ENCODE measurements at regions not wholly inside any gene's neighbourhood (a gene's known extent, or its start where the extent isn't known, plus 50 kb on each side); places are given as distances from the start of the nearest gene placed in this dataset.

DNA sequence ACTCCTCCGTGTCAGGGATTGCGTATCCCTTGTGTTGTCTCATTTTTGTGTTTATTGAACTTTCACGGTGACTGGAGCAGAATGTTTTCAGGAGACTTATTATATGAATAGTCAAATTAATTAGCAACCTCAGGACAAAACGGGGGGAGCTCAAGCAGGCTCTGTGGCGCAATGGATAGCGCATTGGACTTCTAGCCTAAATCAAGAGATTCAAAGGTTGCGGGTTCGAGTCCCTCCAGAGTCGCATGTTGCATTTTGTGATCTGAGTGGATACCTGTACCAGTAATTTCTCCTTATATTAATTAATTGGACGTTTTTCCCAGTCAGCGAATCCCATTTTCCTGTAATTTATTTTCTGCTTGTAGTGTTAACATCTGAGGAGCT is 89.1 kb upstream of the ZNF184 start:
- WGBS (ENCODE audit: missing lambda C conversion rate) = 4% methylated on average over 11 of the region's 11 CpGs
- CTCF ChIA-PET = interaction anchor here (0.7 to 1.0 kb wide), 3 partner anchors 9 to 215 kb away, joined by 3 read pairs; no protein-coding TSS in a partner anchor
- ATAC-seq (no peak), DNase-seq (ENCODE audit: low read depth in 1 of 2, low spot score in 1 of 2) (peak in 1 of 2 experiments; percentile 69), FAIRE-seq (no peak)
- TF ChIP-seq SREBF2 (IDR thresholded peaks at IDR 0.05) (peak; percentile 27; the same call in 1 of the 2 replicates), CEBPB (IDR thresholded peaks at IDR 0.05) (peak in 1 of 2 experiments; percentile 42; a peak in 2 of 4 replicates), RAD21 (conservative IDR thresholded peaks at IDR 0.05 in 1 of 2, IDR thresholded peaks at IDR 0.05 in 1 of 2) (no peak)
- Histone ChIP-seq H3K9me3 (no peaks in the 10 kb centered on the region), H3K4me2 (peak overlapping the region; percentile 77), H3K4me3 (peak overlapping the region; percentile 46), H3K27ac (no peak overlapping the region), H3K4me1 (peaks cover 7% of the 10 kb centered on the region)
- POLR2A ChIA-PET = interaction anchor here (0.6 to 1.5 kb wide), 4 partner anchors 9 to 58 kb away, joined by 5 to 8 read pairs (median 6); no protein-coding TSS in a partner anchor

DNA sequence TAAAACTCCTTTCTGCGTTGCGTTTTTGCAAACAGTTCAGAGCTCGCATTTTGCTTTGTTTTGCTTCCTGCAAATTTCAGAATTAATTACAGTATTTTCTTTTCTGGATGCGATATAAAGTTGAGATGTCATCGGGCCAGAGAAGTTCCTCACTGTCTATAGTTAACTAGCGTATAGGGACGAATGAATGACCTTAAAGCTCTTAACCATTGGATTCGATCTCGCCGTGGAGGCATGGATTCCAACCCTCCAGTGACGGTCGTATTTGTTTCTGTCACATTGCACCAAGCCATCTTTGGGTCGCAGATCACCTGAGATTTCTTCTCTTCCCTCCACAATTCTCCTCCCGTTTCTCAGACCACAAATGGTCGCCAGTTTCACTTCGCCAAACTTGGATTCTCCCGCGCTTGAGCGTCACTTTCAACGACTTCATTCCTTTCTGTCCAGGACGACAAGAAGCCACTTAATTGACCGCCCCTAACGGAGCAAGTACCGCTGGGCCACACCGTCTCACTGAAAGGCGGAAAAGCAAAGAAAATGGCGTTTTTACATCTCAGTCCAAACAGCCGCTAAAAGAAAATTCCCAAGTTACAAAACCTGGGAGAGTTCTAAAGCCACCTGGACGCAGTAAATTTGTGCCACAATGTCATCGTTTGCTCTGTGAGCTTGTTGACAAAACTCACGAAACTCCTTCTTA is 85.3 kb upstream of the ZNF184 start:
- TF ChIP-seq POLR2AphosphoS2 (conservative IDR thresholded peaks at IDR 0.05; ENCODE audit: low read length) = no peak
- no peak for TF ChIP-seq FOSB (CRISPR knock-in tag; IDR thresholded peaks at IDR 0.05)
- no peak for TF ChIP-seq MAZ (IDR thresholded peaks at IDR 0.05; ENCODE audit: borderline replicate concordance, low read depth, low read length)
- TF ChIP-seq NR3C1 (IDR thresholded peaks at IDR 0.05) = no peak
- TF ChIP-seq, protein P1, sequence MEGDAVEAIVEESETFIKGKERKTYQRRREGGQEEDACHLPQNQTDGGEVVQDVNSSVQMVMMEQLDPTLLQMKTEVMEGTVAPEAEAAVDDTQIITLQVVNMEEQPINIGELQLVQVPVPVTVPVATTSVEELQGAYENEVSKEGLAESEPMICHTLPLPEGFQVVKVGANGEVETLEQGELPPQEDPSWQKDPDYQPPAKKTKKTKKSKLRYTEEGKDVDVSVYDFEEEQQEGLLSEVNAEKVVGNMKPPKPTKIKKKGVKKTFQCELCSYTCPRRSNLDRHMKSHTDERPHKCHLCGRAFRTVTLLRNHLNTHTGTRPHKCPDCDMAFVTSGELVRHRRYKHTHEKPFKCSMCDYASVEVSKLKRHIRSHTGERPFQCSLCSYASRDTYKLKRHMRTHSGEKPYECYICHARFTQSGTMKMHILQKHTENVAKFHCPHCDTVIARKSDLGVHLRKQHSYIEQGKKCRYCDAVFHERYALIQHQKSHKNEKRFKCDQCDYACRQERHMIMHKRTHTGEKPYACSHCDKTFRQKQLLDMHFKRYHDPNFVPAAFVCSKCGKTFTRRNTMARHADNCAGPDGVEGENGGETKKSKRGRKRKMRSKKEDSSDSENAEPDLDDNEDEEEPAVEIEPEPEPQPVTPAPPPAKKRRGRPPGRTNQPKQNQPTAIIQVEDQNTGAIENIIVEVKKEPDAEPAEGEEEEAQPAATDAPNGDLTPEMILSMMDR (IDR thresholded peaks at IDR 0.05) = no peak
- TF ChIP-seq TP53 (CRISPR knock-in tag; IDR thresholded peaks at IDR 0.05) = no peak
- no peak for TF ChIP-seq TFCP2L1 (CRISPR knock-in tag; IDR thresholded peaks at IDR 0.05)
- POLR2A ChIA-PET = no interaction called here
- DNase-seq (ENCODE audit: low read depth in 1 of 2, low spot score in 1 of 2) (no peak), FAIRE-seq (no peak), ATAC-seq (no peak)
- Histone ChIP-seq H3K9me3 (no peaks in the 10 kb centered on the region), H3K4me2 (peak overlapping the region; percentile 54), H3K4me1 (0 out of 3 replicates have a peak, but pooled peaks cover 3% of the 10 kb centered on the region), H3K4me3 (no peak overlapping the region), H3K27ac (peak overlapping the region in 1 of 2 experiments; percentile 49; a peak in 1 of 6 replicates)
- WGBS (ENCODE audit: missing lambda C conversion rate) = 54% methylated on average over 31 of the region's 31 CpGs
- CTCF ChIA-PET = no interaction called here

DNA sequence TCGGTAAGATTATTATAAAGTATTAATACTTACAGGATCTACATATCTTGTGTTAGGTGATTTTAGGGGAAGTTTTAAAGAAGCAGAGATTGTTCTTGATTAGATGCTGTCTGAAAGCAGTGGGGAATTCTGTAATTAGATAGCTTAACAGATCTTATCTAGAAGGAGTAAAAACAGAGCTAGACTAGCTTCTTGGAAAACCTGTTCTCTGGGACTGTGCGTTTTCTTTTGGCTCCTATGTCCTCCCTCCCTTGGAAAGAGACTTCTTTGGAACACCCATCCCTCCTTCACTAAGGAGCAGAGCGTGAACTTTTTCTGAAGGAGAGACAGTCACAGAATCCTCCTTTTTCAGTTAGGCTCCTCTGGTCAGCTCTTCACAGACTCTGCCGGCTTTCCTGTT is 83.5 kb upstream of the ZNF184 start:
- Histone ChIP-seq H3K9me3 (no peaks in the 10 kb centered on the region), H3K4me1 (peaks cover 9% of the 10 kb centered on the region; the same call in 1 of the 3 replicates), H3K4me2 (no peak overlapping the region), H3K4me3 (no peak overlapping the region), H3K27ac (no peak overlapping the region)
- WGBS (ENCODE audit: missing lambda C conversion rate) = 59% methylated on average over 4 of the region's 4 CpGs
- ChIA-PET POLR2A (no interaction called here), CTCF (interaction anchor here (0.8 kb wide), 1 partner anchor 216 kb away, joined by 4 read pairs; no protein-coding TSS in a partner anchor)
- ATAC-seq = no peak
- TF ChIP-seq NPAS2 (CRISPR knock-in tag; IDR thresholded peaks at IDR 0.05; ENCODE audit: borderline replicate concordance) (no peak), TFCP2L1 (CRISPR knock-in tag; IDR thresholded peaks at IDR 0.05) (no peak), CHD2 (IDR thresholded peaks at IDR 0.05; ENCODE audit: low read length, partially characterized antibody) (no peak)
- DNase-seq (ENCODE audit: low read depth in 1 of 2, low spot score in 1 of 2) = no peak
- no peak for FAIRE-seq

DNA sequence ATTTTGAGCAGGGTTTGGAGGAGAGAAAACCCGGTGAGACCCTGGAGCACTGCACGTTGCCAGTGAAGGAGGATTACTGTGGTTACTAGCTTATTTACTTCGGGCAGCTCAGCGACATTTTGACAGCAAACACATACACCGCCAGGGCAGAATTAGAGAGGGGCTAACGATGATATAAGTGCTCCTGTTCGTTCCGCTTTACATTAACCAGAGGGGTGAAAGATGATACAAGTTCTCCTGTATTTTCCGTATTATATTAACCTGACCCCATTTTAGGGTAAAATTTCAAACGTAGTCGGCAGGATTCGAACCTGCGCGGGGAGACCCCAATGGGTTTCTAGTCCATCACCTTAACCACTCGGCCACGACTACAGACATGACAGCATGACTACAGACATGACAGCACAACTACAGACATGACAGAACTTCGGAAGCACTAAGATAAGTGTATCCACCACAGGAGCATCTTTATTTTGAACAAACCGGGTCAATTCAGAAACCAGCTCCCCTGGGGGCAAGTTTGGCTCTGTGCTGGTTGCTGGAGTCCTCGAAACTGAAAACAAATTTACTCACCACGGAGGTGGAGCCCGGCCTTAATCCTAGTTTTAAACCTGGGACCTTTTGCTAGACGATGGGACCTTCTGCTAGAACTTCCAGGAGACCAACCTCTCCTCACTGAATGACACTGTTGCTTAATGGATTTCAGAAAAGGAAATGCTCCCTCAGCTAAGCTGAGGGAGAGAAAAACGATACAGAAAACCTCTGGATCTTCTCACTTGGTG is 80.4 kb upstream of the ZNF184 start:
- 3% methylated on average over 22 of the region's 23 CpGs for WGBS (ENCODE audit: missing lambda C conversion rate)
- H3K4me3 ChIP-seq = peak overlapping the region; percentile 40
- H3K4me2 ChIP-seq = peak overlapping the region; percentile 74
- TF ChIP-seq HOXB13 (CRISPR knock-in tag; IDR thresholded peaks at IDR 0.05; ENCODE audit: low read depth) = no peak
- TF ChIP-seq, protein P2, sequence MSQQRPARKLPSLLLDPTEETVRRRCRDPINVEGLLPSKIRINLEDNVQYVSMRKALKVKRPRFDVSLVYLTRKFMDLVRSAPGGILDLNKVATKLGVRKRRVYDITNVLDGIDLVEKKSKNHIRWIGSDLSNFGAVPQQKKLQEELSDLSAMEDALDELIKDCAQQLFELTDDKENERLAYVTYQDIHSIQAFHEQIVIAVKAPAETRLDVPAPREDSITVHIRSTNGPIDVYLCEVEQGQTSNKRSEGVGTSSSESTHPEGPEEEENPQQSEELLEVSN (IDR thresholded peaks at IDR 0.05; ENCODE audit: borderline replicate concordance, low read depth) = no peak
- TF ChIP-seq, protein P1 (IDR thresholded peaks at IDR 0.05) = no peak
- TF ChIP-seq CHD2 (IDR thresholded peaks at IDR 0.05; ENCODE audit: low read length, partially characterized antibody) = no peak
- TF ChIP-seq JUN (IDR thresholded peaks at IDR 0.05) = 0 out of 5 replicates have a peak, but pooled peaks of 1 of the 2 experiments have one; percentile 21
- TF ChIP-seq, protein P3, sequence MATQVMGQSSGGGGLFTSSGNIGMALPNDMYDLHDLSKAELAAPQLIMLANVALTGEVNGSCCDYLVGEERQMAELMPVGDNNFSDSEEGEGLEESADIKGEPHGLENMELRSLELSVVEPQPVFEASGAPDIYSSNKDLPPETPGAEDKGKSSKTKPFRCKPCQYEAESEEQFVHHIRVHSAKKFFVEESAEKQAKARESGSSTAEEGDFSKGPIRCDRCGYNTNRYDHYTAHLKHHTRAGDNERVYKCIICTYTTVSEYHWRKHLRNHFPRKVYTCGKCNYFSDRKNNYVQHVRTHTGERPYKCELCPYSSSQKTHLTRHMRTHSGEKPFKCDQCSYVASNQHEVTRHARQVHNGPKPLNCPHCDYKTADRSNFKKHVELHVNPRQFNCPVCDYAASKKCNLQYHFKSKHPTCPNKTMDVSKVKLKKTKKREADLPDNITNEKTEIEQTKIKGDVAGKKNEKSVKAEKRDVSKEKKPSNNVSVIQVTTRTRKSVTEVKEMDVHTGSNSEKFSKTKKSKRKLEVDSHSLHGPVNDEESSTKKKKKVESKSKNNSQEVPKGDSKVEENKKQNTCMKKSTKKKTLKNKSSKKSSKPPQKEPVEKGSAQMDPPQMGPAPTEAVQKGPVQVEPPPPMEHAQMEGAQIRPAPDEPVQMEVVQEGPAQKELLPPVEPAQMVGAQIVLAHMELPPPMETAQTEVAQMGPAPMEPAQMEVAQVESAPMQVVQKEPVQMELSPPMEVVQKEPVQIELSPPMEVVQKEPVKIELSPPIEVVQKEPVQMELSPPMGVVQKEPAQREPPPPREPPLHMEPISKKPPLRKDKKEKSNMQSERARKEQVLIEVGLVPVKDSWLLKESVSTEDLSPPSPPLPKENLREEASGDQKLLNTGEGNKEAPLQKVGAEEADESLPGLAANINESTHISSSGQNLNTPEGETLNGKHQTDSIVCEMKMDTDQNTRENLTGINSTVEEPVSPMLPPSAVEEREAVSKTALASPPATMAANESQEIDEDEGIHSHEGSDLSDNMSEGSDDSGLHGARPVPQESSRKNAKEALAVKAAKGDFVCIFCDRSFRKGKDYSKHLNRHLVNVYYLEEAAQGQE (IDR thresholded peaks at IDR 0.05) = no peak
- TF ChIP-seq POLR2AphosphoS2 (conservative IDR thresholded peaks at IDR 0.05; ENCODE audit: low read length) = no peak

More for the DNA sequence above, 80.4 kb upstream of the ZNF184 start:
- ChIA-PET CTCF (interaction anchor here (0.8 to 1.1 kb wide), 2 partner anchors 9 to 219 kb away, joined by 3 read pairs; no protein-coding TSS in a partner anchor), POLR2A (interaction anchor here (0.6 to 1.0 kb wide), 3 partner anchors 8 to 184 kb away, joined by 3 to 5 read pairs (median 3); partner anchors contain the start of gene ZNF391)
- FAIRE-seq (peak; percentile 28), ATAC-seq (peak; percentile 84 to 92), DNase-seq (ENCODE audit: low read depth in 1 of 2, low spot score in 1 of 2) (peak; percentile 51 to 86)
- H3K27ac ChIP-seq = peak overlapping the region in 1 of 2 experiments; percentile 75; a peak in 3 of 6 replicates
- no peaks in the 10 kb centered on the region for H3K9me3 ChIP-seq
- peaks cover 10% of the 10 kb centered on the region; the same call in 1 of the 3 replicates for H3K4me1 ChIP-seq
